Aorta (tissue), 5 donors: ENCODE measurements at regions not wholly inside any gene's neighbourhood (a gene's known extent, or its start where the extent isn't known, plus 50 kb on each side); places are given as distances from the start of the nearest gene placed in this dataset.

Source experiments
- ATAC-seq: fragments of 200-7000 bp; cut with Tn5 transposase; one replicate; pipeline ENCODE4 v1.9.1; 2022; ENCODE audit warnings: moderate library complexity; ENCODE audit not compliant: low FRiP score
- DNase-seq, 2 donors: peaks; one replicate each; pipeline ENCODE4 v3.0.0-alpha.2; 2020
- H3K27ac ChIP-seq, 2 donors: one replicate each; pipeline ENCODE4 v1.5.1; 2013; ENCODE audit warnings: low read length in 2 of 2, mild to moderate bottlenecking in 2 of 2, moderate library complexity in 2 of 2, control low read depth in 1 of 2, inconsistent platforms in 1 of 2, low read depth in 1 of 2
- H3K27me3 ChIP-seq, 2 donors: one replicate each; pipeline ENCODE4 v1.6.1; 2013; ENCODE audit warnings: control low read depth in 1 of 2, low read length in 1 of 2, mild to moderate bottlenecking in 1 of 2, moderate library complexity in 1 of 2; ENCODE audit not compliant: insufficient read depth in 2 of 2, control insufficient read depth in 1 of 2
- H3K36me3 ChIP-seq, 2 donors: one replicate each; pipeline ENCODE4 v1.6.1; 2013; ENCODE audit warnings: control low read depth in 1 of 2, low read length in 1 of 2, mild to moderate bottlenecking in 1 of 2; ENCODE audit not compliant: insufficient read depth in 2 of 2, control insufficient read depth in 1 of 2
- H3K4me1 ChIP-seq, 2 donors: one replicate each; pipeline ENCODE4 v1.6.1; 2013; ENCODE audit warnings: low read length in 2 of 2, control low read depth in 1 of 2, mild to moderate bottlenecking in 1 of 2, moderate library complexity in 1 of 2; ENCODE audit not compliant: insufficient read depth in 2 of 2, control insufficient read depth in 1 of 2
- H3K4me3 ChIP-seq, 2 donors: one replicate each; pipeline ENCODE4 v1.5.1; 2013; ENCODE audit warnings: low read length in 2 of 2, control low read depth in 1 of 2, mild to moderate bottlenecking in 1 of 2
- H3K9me3 ChIP-seq: one replicate; pipeline ENCODE4 v1.6.1; 2013; ENCODE audit warnings: mild to moderate bottlenecking, low read length; ENCODE audit not compliant: control insufficient read depth
- WGBS, 2 donors: extraction: QIAGEN DNeasy Blood & Tissue Kit; methylation state at CpG; one replicate each; pipeline ENCODE4 v1.1.7; 2013; 5-methylcytosine and 5-hydroxymethylcytosine counted together
- intact Hi-C, 2 donors: fragments of 100-400 bp; cut with DNase I; formaldehyde crosslinking; loops; one replicate each; pipeline versions ENCODE4 v1.14.2 to v1.15.0; 2022
- donor health status: healthy with polysubstance abuse.
- donor health status: Bipolar disorder and iron deficiency.
- donor health status: DM: no; HTN: no; CAD: no.
- donor health status: DM: no; HTN: no; CAD: no.
- donor health status: DM: yes; HTN: yes; CAD: no.

GRCh38 chr2:172288603-172289002 is 138.8 kb upstream of the ITGA6 start:
- DNase-seq = no peak
- Histone ChIP-seq H3K27me3 (no peaks in the 10 kb centered on the region), H3K4me1 (peaks cover 0 to 3% of the 10 kb centered on the region in 2 donors), H3K9me3 (no peaks in the 10 kb centered on the region), H3K27ac (no peak overlapping the region), H3K36me3 (no peaks in the 10 kb centered on the region), H3K4me3 (no peak overlapping the region)
- intact Hi-C loops = no loop called here
- ATAC-seq = no peak
- WGBS, 2 donors = 16% methylated on average over 1 of the region's 1 CpG

GRCh38 chr2:172293952-172294351 is 133.4 kb upstream of the ITGA6 start:
- Histone ChIP-seq H3K27ac (no peak overlapping the region), H3K4me1 (no peaks in the 10 kb centered on the region), H3K27me3 (peaks cover 0 to 4% of the 10 kb centered on the region in 2 donors), H3K4me3 (no peak overlapping the region), H3K9me3 (no peaks in the 10 kb centered on the region), H3K36me3 (no peaks in the 10 kb centered on the region)
- intact Hi-C loops = no loop called here
- WGBS, 2 donors = 65 to 74% methylated on average over 6 of the region's 6 CpGs
- peak; percentile 71 for ATAC-seq
- peak in 1 of 2 donors; percentile 77 for DNase-seq

GRCh38 chr2:172294983-172295382 is 132.4 kb upstream of the ITGA6 start:
- no peaks in the 10 kb centered on the region for H3K36me3 ChIP-seq
- peaks cover 0 to 4% of the 10 kb centered on the region in 2 donors for H3K27me3 ChIP-seq
- 76 to 81% methylated on average over 1 of the region's 1 CpG for WGBS, 2 donors
- ATAC-seq = no peak
- H3K9me3 ChIP-seq = no peaks in the 10 kb centered on the region
- H3K4me1 ChIP-seq = no peaks in the 10 kb centered on the region
- H3K27ac ChIP-seq = no peak overlapping the region
- DNase-seq = no peak
- intact Hi-C loops = no loop called here
- no peak overlapping the region for H3K4me3 ChIP-seq

GRCh38 chr2:172295677-172296076 is 131.7 kb upstream of the ITGA6 start:
- intact Hi-C loops = no loop called here
- Histone ChIP-seq H3K36me3 (no peaks in the 10 kb centered on the region), H3K4me3 (no peak overlapping the region), H3K9me3 (no peaks in the 10 kb centered on the region), H3K27me3 (peaks cover 0 to 4% of the 10 kb centered on the region in 2 donors), H3K4me1 (no peaks in the 10 kb centered on the region), H3K27ac (no peak overlapping the region)
- no peak for DNase-seq
- 83 to 88% methylated on average over 4 of the region's 4 CpGs for WGBS, 2 donors
- ATAC-seq = no peak

- Histone ChIP-seq H3K27me3 (peaks cover 0 to 4% of the 10 kb centered on the region in 2 donors), H3K4me1 (no peaks in the 10 kb centered on the region), H3K36me3 (no peaks in the 10 kb centered on the region), H3K27ac (no peak overlapping the region), H3K9me3 (no peaks in the 10 kb centered on the region), H3K4me3 (no peak overlapping the region)
- intact Hi-C loops = no loop called here
- no peak for DNase-seq
- ATAC-seq = no peak
- WGBS, 2 donors = 61 to 66% methylated on average over 6 of the region's 6 CpGs
These were observed 130.9 kb upstream of the ITGA6 start for GRCh38 chr2:172296267-172297046.

GRCh38 chr2:172297531-172297930 is 129.9 kb upstream of the ITGA6 start:
- Histone ChIP-seq H3K27ac (no peak overlapping the region), H3K9me3 (no peaks in the 10 kb centered on the region), H3K4me1 (no peaks in the 10 kb centered on the region), H3K4me3 (no peak overlapping the region), H3K36me3 (no peaks in the 10 kb centered on the region), H3K27me3 (peaks cover 0 to 4% of the 10 kb centered on the region in 2 donors)
- WGBS, 2 donors = 27 to 68% methylated on average over 3 of the region's 3 CpGs
- intact Hi-C loops = no loop called here
- no peak for DNase-seq
- ATAC-seq = no peak

- 67 to 94% methylated on average over 4 of the region's 4 CpGs for WGBS, 2 donors
These were observed 129.4 kb upstream of the ITGA6 start for GRCh38 chr2:172297950-172298349.

GRCh38 chr2:172299741-172300140 is 127.6 kb upstream of the ITGA6 start:
- no peaks in the 10 kb centered on the region for H3K36me3 ChIP-seq
- no peak for ATAC-seq
- 15 to 20% methylated on average over 5 of the region's 5 CpGs for WGBS, 2 donors

More at GRCh38 chr2:172297950-172298349, 129.4 kb upstream of the ITGA6 start:
- no peak for DNase-seq
- intact Hi-C loops = no loop called here
- peaks cover 0 to 4% of the 10 kb centered on the region in 2 donors for H3K27me3 ChIP-seq
- H3K9me3 ChIP-seq = no peaks in the 10 kb centered on the region
- H3K4me3 ChIP-seq = no peak overlapping the region
- no peaks in the 10 kb centered on the region for H3K4me1 ChIP-seq
- no peak for ATAC-seq
- no peaks in the 10 kb centered on the region for H3K36me3 ChIP-seq
- no peak overlapping the region for H3K27ac ChIP-seq

GRCh38 chr2:172300851-172301250 is 126.5 kb upstream of the ITGA6 start:
- WGBS, 2 donors = 97% methylated on average over 4 of the region's 4 CpGs
- Histone ChIP-seq H3K27ac (no peak overlapping the region), H3K36me3 (no peaks in the 10 kb centered on the region), H3K4me3 (no peak overlapping the region), H3K27me3 (peaks cover 0 to 2% of the 10 kb centered on the region in 2 donors), H3K4me1 (no peaks in the 10 kb centered on the region), H3K9me3 (peaks cover 3% of the 10 kb centered on the region)
- DNase-seq (no peak), ATAC-seq (no peak)
- intact Hi-C loops = no loop called here

More at GRCh38 chr2:172299741-172300140, 127.6 kb upstream of the ITGA6 start:
- peak in 1 of 2 donors; percentile 59 for DNase-seq
- intact Hi-C loops = no loop called here
- H3K4me3 ChIP-seq = no peak overlapping the region
- H3K27ac ChIP-seq = no peak overlapping the region
- H3K27me3 ChIP-seq = peaks cover 0 to 4% of the 10 kb centered on the region in 2 donors
- H3K4me1 ChIP-seq = no peaks in the 10 kb centered on the region
- H3K9me3 ChIP-seq = peaks cover 3% of the 10 kb centered on the region
